K562 (cell line): ENCODE measurements at regions not wholly inside any gene's neighbourhood (a gene's known extent, or its start where the extent isn't known, plus 50 kb on each side); places are given as distances from the start of the nearest gene placed in this dataset.

Source experiments
- ATAC-seq: fragments of 200-7000 bp; cut with Tn5 transposase; 3 replicates; pipeline ENCODE4 v1.9.1; 2020; ENCODE audit warnings: moderate library complexity
- BruUV-seq: library from RNA; stranded (reverse); fragments of 400-500 nt; replicated peaks from 2 replicates; lab custom pipeline; 2021; lab: Mats Ljungman, UMichigan
- CTCF ChIA-PET: fragments of 300-600 bp; formaldehyde crosslinking; extraction: SDS; loops from one replicate; lab custom pipeline; 2021; ENCODE audit warnings: low intra/inter-chr PET ratio; lab: Yijun Ruan, JAX
- POLR2A ChIA-PET: fragments of 300-600, 350-650 bp; sonication (Branson Sonifier 250); formaldehyde crosslinking; extraction: SDS; loops from one replicate; lab custom pipeline; 2021; ENCODE audit warnings: antibody characterized with exemption, inconsistent platforms; lab: Yijun Ruan, JAX
- DNase-seq, 4 experiments: peaks; one replicate each; pipeline versions ENCODE4 v3.0.0 to v3.0.0-alpha.2; 2011 to 2018; ENCODE audit warnings: low spot score in 3 of 4, mixed read lengths in 3 of 4; ENCODE audit errors: extremely low read depth in 1 of 4
- FAIRE-seq: peaks from 2 replicates; lab custom pipeline; 2011; peaks lifted over from hg19 to GRCh38; lab: Jason Lieb, UNC
- H2AFZ ChIP-seq: 2 replicates; pipeline ENCODE4 v1.6.0; 2011; ENCODE audit warnings: low read depth, low read length, control low read depth, inconsistent platforms
- H3K27ac ChIP-seq: fragments of 200-600 bp; 3 replicates; pipeline ENCODE4 v1.8.0; 2011; ENCODE audit warnings: low read depth, mild to moderate bottlenecking, control low read depth, inconsistent platforms, low read length, moderate library complexity, mixed read lengths; ENCODE audit errors: extremely low read depth
- H3K27me3 ChIP-seq, 2 experiments: fragments of 300-600 bp in 1 of 2; 2 replicates in 1 of 2; 3 replicates in 1 of 2; pipeline versions ENCODE4 v1.6.0 to v1.8.0; 2011; ENCODE audit warnings: inconsistent platforms in 2 of 2, low read length in 2 of 2, mild to moderate bottlenecking in 1 of 2, mixed read lengths in 1 of 2, moderate library complexity in 1 of 2; ENCODE audit not compliant: control insufficient read depth in 2 of 2, insufficient read depth in 2 of 2
- H3K36me3 ChIP-seq: fragments of 300-600 bp; 3 replicates; pipeline ENCODE4 v1.8.0; 2011; ENCODE audit warnings: mild to moderate bottlenecking, low read length, inconsistent platforms; ENCODE audit not compliant: control insufficient read depth, insufficient read depth
- H3K4me1 ChIP-seq, 2 experiments: fragments of 200-600 bp in 1 of 2; replicated peaks in 1 of 2; 2 replicates in 1 of 2; 3 replicates in 1 of 2; pipeline versions ENCODE4 v1.5.1 to v1.8.0; 2011; ENCODE audit warnings: inconsistent platforms in 2 of 2, low read length in 2 of 2, mild to moderate bottlenecking in 1 of 2, mixed read lengths in 1 of 2, moderate library complexity in 1 of 2; ENCODE audit not compliant: control insufficient read depth in 2 of 2, insufficient read depth in 2 of 2
- H3K4me2 ChIP-seq: 2 replicates; pipeline ENCODE4 v1.6.1; 2011; ENCODE audit warnings: low read length, control low read depth, inconsistent platforms, mixed read lengths; ENCODE audit not compliant: insufficient read depth
- H3K4me3 ChIP-seq: fragments of 200-600 bp; sonication (generic), shearing (Covaris generic); 2 replicates; pipeline ENCODE4 v1.5.1; 2016; ENCODE audit warnings: control low read depth, inconsistent platforms
- H3K79me2 ChIP-seq: fragments of 200-600 bp; 3 replicates; pipeline ENCODE4 v1.8.0; 2011; ENCODE audit warnings: low read length, inconsistent platforms; ENCODE audit not compliant: control insufficient read depth, insufficient read depth
- H3K9ac ChIP-seq, 2 experiments: 2 replicates each; pipeline versions ENCODE4 v1.6.0 to v1.6.1; 2011; ENCODE audit warnings: low read depth in 2 of 2, low read length in 2 of 2, control low read depth in 1 of 2, inconsistent platforms in 1 of 2, mild to moderate bottlenecking in 1 of 2, mixed read lengths in 1 of 2; ENCODE audit not compliant: insufficient read depth in 1 of 2
- H3K9me1 ChIP-seq: one replicate; pipeline ENCODE4 v1.6.0; 2011; ENCODE audit warnings: inconsistent platforms, mild to moderate bottlenecking, low read length, moderate library complexity; ENCODE audit not compliant: control insufficient read depth, insufficient read depth
- H3K9me3 ChIP-seq: replicated peaks from 2 replicates; pipeline ENCODE4 v1.5.1; 2011; ENCODE audit warnings: low read depth, low read length, inconsistent platforms; ENCODE audit not compliant: control insufficient read depth, insufficient read depth
- H4K20me1 ChIP-seq: replicated peaks from 2 replicates; pipeline ENCODE4 v1.6.1; 2011; ENCODE audit warnings: low read length, inconsistent platforms, mixed read lengths; ENCODE audit not compliant: control insufficient read depth, insufficient read depth
- CAMTA2 ChIP-seq: fragments of 250-450 bp; sonication (Bioruptor Pico); conservative IDR thresholded peaks from 2 replicates; pipeline ENCODE4 v1.5.1; 2022
- IFI16 ChIP-seq: fragments of 250-450 bp; sonication (Bioruptor Pico); IDR thresholded peaks from 2 replicates; pipeline ENCODE4 v2.1.2; 2022; ENCODE audit warnings: mild to moderate bottlenecking, inconsistent platforms
- KAT2B ChIP-seq: IDR thresholded peaks from one replicate; pipeline ENCODE4 v1.6.1; 2012; ENCODE audit warnings: low read depth, mild to moderate bottlenecking, control low read depth, inconsistent platforms, low read length, moderate library complexity
- NCOA1 ChIP-seq: fragments of 450-650 bp; IDR thresholded peaks from 2 replicates; pipeline ENCODE4 v1.6.1; 2016; ENCODE audit warnings: low read depth
- SMARCA4 ChIP-seq: fragments of 450-650 bp; IDR thresholded peaks from 2 replicates; pipeline ENCODE4 v1.6.1; 2016
- ZNF780A ChIP-seq: fragments of 250-450 bp; sonication (Bioruptor Pico); IDR thresholded peaks from 2 replicates; pipeline ENCODE4 v1.5.0; 2021; ENCODE audit warnings: mild to moderate bottlenecking
- in situ Hi-C: fragments of 300-500 bp; cut with MboI; formaldehyde crosslinking; loops from 4 replicates; pipeline ENCODE4 v1.15.0; 2018; ENCODE audit warnings: inconsistent platforms, mixed read lengths
- intact Hi-C: fragments of 100-400 bp; cut with micrococcal nuclease; formaldehyde crosslinking; loops from 2 replicates; pipeline ENCODE4 v1.14.2; 2022
- TF ChIP-seq, protein P1 (sequence below): sonication (generic); formaldehyde crosslinking; IDR thresholded peaks from 2 replicates; pipeline ENCODE4 v1.8.0; 2022; ENCODE audit warnings: missing genetic modification reagents, mild to moderate bottlenecking, borderline replicate concordance

DNA sequence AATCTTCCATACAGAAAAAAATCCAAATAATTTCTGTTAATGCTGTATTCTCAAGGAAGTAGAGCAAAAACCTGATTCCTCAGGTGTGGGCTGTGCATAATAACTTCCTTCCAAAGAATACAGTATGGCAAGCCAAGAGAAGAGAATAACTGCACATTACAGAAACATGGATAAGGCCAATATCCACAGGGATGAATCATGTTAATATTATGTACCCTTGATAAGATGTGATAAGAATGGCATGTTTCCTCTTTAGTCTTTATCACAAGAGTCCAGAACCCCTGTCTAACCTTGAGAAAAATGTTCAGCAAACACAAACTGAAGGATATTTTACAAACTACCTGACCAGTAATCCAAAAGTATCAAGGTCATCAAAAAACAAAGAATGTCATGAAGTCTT is 795.8 kb downstream of the SEMA5A start:
- no peaks in the 10 kb centered on the region for H3K36me3 ChIP-seq
- CTCF ChIA-PET = no interaction called here
- H3K27ac ChIP-seq = no peak overlapping the region
- no peak overlapping the region for H3K4me3 ChIP-seq
- H3K9me1 ChIP-seq = no peaks in the 10 kb centered on the region
- H3K4me2 ChIP-seq = no peak overlapping the region
- ATAC-seq (no peak), FAIRE-seq (no peak), DNase-seq (no peak)
- H2AFZ ChIP-seq = no peak overlapping the region
- H4K20me1 ChIP-seq = no peaks in the 10 kb centered on the region
- no TSS peak for BruUV-seq
- POLR2A ChIA-PET = no interaction called here
- in situ Hi-C loops (no loop called here), intact Hi-C loops (loop anchor here (10.0 kb wide), 1 partner anchor 455 kb away; no protein-coding TSS in a partner anchor)
- H3K9ac ChIP-seq = no peak overlapping the region
- H3K4me1 ChIP-seq = no peaks in the 10 kb centered on the region
- H3K9me3 ChIP-seq = no peaks in the 10 kb centered on the region
- no peaks in the 10 kb centered on the region for H3K79me2 ChIP-seq
- no peaks in the 10 kb centered on the region for H3K27me3 ChIP-seq
- TF ChIP-seq NCOA1 = no peak
- no peak for TF ChIP-seq SMARCA4
- TF ChIP-seq CAMTA2 (CRISPR knock-in tag) = no peak
- TF ChIP-seq ZNF780A (CRISPR knock-in tag) = no peak
- TF ChIP-seq IFI16 (CRISPR knock-in tag) = no peak
- TF ChIP-seq KAT2B = no peak
- TF ChIP-seq, protein P1, sequence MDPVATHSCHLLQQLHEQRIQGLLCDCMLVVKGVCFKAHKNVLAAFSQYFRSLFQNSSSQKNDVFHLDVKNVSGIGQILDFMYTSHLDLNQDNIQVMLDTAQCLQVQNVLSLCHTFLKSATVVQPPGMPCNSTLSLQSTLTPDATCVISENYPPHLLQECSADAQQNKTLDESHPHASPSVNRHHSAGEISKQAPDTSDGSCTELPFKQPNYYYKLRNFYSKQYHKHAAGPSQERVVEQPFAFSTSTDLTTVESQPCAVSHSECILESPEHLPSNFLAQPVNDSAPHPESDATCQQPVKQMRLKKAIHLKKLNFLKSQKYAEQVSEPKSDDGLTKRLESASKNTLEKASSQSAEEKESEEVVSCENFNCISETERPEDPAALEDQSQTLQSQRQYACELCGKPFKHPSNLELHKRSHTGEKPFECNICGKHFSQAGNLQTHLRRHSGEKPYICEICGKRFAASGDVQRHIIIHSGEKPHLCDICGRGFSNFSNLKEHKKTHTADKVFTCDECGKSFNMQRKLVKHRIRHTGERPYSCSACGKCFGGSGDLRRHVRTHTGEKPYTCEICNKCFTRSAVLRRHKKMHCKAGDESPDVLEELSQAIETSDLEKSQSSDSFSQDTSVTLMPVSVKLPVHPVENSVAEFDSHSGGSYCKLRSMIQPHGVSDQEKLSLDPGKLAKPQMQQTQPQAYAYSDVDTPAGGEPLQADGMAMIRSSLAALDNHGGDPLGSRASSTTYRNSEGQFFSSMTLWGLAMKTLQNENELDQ (CRISPR knock-in tag) = no peak
